ENCODE measurements at regions not wholly inside any gene's neighbourhood (a gene's known extent, or its start where the extent isn't known, plus 50 kb on each side); places are given as distances from the start of the nearest gene placed in this dataset.

DNA sequence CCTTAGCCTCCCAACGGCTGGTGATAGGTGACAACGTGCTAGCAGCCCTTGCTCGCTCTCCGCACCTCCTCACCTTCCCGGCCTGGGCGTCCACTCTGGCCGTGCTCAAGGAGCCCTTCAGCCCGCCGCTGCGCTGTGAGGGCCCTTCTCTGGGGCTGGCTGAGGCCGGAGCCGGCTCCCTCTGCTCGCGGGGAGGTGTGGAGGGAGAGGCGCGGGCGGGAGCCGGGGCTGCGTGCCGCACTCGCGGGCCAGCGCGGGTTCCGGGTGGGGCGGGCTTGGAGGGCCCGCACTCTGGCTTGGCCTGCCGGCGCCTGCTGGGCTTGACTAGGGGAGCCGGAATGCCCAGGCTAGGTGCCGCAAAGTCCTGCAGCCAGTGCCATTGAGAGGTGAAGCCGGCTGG lies 131.1 kb downstream of the CCER1 start:
- DNase-seq, result no peak

DNA sequence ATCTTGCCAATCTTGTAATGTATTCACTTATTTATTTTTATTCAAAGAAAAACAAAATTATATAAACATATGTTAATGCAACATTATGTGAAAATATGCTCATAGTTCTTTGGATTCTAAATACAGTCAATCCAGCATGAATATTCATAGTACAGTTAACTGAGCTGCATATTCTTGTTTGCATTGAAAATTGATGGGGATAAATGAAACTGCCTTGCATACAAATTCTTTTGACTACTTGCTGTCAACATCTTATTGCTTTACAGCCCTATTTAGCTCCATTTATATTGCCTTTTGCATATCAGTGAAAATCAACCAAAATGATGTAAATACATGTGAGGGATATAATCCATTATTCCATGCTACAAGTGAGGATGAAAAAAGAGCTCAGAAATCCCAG lies 135.3 kb downstream of the CCER1 start:
- Histone ChIP-seq H3K36me3 (no peaks in the 10 kb centered on the region), H3K27ac (no peak overlapping the region), H3K4me3 (no peak overlapping the region), H3K9me3 (no peaks in the 10 kb centered on the region), H3K4me1 (no peaks in the 10 kb centered on the region), H3K27me3 (ENCODE audit: low read depth) (no peaks in the 10 kb centered on the region)
- ATAC-seq (no peak), DNase-seq (no peak)
- intact Hi-C loops (cut with DNase I), result no loop called here
- TF ChIP-seq, protein P1, sequence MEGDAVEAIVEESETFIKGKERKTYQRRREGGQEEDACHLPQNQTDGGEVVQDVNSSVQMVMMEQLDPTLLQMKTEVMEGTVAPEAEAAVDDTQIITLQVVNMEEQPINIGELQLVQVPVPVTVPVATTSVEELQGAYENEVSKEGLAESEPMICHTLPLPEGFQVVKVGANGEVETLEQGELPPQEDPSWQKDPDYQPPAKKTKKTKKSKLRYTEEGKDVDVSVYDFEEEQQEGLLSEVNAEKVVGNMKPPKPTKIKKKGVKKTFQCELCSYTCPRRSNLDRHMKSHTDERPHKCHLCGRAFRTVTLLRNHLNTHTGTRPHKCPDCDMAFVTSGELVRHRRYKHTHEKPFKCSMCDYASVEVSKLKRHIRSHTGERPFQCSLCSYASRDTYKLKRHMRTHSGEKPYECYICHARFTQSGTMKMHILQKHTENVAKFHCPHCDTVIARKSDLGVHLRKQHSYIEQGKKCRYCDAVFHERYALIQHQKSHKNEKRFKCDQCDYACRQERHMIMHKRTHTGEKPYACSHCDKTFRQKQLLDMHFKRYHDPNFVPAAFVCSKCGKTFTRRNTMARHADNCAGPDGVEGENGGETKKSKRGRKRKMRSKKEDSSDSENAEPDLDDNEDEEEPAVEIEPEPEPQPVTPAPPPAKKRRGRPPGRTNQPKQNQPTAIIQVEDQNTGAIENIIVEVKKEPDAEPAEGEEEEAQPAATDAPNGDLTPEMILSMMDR (IDR thresholded peaks at IDR 0.05), result no peak

More for the DNA sequence above, 131.1 kb downstream of the CCER1 start:
- no peaks in the 10 kb centered on the region for H3K36me3 ChIP-seq
- no peak for ATAC-seq
- H3K27me3 ChIP-seq (ENCODE audit: low read depth), result no peaks in the 10 kb centered on the region
- no peak overlapping the region for H3K4me3 ChIP-seq
- no peaks in the 10 kb centered on the region for H3K4me1 ChIP-seq
- TF ChIP-seq, protein P1 (IDR thresholded peaks at IDR 0.05), result no peak
- no peak overlapping the region for H3K27ac ChIP-seq
- no peaks in the 10 kb centered on the region for H3K9me3 ChIP-seq
- intact Hi-C loops (cut with DNase I), result no loop called here

DNA sequence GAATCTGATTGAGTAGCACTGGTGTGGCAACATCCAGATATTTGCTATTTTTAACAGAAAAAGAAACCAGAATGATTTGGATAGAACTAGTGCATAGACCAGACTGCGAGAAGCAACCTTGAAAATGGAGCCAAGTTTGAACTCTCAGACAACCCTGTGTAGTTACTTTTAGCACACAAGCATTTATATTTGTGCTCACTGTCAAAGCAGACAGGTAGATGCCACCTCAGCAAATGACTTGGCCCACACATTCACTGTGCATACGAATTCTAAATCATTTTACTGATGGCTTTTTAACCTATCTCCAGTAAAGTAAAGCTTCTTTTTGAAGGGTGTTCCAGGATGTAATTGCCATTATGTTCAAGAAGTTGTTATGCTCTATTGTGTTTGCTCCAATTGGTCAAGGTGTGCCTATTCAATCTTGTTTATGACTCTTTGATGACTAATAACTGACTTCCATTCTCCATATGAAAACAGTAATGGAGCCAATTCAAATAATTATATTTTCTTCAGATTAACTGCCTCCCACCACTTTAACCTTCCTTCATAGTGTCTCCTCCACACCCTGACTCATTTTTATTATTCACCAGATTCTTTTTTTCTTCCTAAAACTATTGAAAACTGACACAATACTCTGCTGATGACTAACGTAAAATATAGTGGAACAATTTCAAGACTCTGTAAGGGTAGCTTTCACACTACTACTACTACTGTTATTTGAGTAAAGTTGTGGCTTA lies 138.5 kb downstream of the CCER1 start:
- ATAC-seq (no peak), DNase-seq (no peak)
- H3K36me3 ChIP-seq, result no peaks in the 10 kb centered on the region
- H3K4me3 ChIP-seq, result no peak overlapping the region
- H3K9me3 ChIP-seq, result no peaks in the 10 kb centered on the region
- H3K27ac ChIP-seq, result no peak overlapping the region
- H3K4me1 ChIP-seq, result no peaks in the 10 kb centered on the region
- intact Hi-C loops (cut with DNase I), result no loop called here
- H3K27me3 ChIP-seq (ENCODE audit: low read depth), result no peaks in the 10 kb centered on the region
- TF ChIP-seq, protein P1 (IDR thresholded peaks at IDR 0.05), result no peak

DNA sequence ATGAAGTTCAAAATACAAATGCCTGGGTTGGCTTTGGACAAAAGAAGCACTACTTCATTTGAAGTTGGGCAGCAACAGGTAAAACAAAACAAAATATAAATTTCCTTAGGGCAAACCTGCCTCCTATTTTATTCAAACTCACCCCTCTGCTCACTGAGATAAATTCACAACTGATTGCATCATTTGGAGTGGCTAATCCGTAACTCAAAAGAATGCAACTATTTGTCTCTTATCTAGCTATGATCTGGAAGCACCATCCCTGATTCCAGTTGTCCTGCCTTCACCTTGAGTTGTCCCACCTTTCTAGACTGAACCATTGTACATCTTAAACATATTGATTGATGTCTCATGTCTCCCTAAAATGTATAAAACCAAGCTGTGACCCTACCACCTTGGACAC lies 145.0 kb downstream of the CCER1 start:
- Histone ChIP-seq H3K27ac (no peak overlapping the region), H3K4me3 (no peak overlapping the region), H3K27me3 (ENCODE audit: low read depth) (no peaks in the 10 kb centered on the region), H3K9me3 (no peaks in the 10 kb centered on the region), H3K36me3 (no peaks in the 10 kb centered on the region), H3K4me1 (no peaks in the 10 kb centered on the region)
- TF ChIP-seq, protein P1 (IDR thresholded peaks at IDR 0.05), result no peak
- intact Hi-C loops (cut with DNase I), result no loop called here
- ATAC-seq (no peak), DNase-seq (no peak)

DNA sequence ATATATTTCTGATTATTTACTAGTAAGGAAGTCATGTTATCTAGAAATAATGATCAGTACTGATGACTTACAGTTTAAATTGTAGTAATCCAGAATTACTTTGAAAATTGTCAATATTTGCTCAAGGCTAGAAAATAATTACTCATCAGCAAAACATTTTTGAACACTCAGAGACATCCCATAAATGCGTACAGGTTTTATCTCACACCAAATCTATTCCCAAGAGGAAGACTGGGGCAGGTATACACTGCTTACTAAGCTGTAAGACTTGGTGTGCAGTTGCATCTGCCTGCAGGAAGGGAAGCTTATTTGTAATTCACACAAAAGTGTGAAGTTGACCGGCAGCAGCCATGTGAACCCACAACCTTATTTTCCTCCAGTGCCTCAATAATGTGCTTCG lies 146.4 kb downstream of the CCER1 start:
- intact Hi-C loops (cut with DNase I), result no loop called here
- TF ChIP-seq, protein P1 (IDR thresholded peaks at IDR 0.05), result no peak
- Histone ChIP-seq H3K27me3 (ENCODE audit: low read depth) (no peaks in the 10 kb centered on the region), H3K27ac (no peak overlapping the region), H3K9me3 (no peaks in the 10 kb centered on the region), H3K4me3 (no peak overlapping the region), H3K36me3 (no peaks in the 10 kb centered on the region), H3K4me1 (no peaks in the 10 kb centered on the region)
- no peak for ATAC-seq
- no peak for DNase-seq
